ENCODE measurements at regions not wholly inside any gene's neighbourhood (a gene's known extent, or its start where the extent isn't known, plus 50 kb on each side); places are given as distances from the start of the nearest gene placed in this dataset.

DNA sequence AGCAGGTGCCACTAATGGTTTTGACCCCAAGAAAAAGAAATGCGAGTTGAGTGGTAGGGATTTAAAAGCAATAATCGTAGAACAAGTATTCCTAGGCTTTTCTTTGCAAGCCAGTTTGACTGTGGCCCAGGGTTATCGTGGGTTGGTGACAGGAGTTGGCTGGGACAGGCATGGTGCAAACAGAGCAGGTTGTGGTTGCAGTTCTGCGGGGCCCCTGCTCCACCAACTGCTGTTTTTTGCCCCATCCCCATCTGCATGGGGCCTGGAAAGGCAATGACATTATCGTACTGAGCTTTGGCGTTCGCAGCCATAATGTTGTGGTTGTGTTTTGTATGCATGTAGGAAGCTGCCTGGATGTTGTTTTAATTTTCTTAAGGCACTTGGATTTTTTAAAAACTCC lies 274.0 kb downstream of the TSN start:
- no peak for DNase-seq (ENCODE audit: low read depth in 1 of 2, low spot score in 1 of 2)
- Histone ChIP-seq H3K4me1 (ENCODE audit: low read depth) (no peaks in the 10 kb centered on the region), H3K9me3 (ENCODE audit: low read depth) (no peaks in the 10 kb centered on the region), H3K36me3 (no peaks in the 10 kb centered on the region), H3K27me3 (no peaks in the 10 kb centered on the region), H3K4me3 (no peak overlapping the region), H3K27ac (no peak overlapping the region)
- TF ChIP-seq, protein P1, sequence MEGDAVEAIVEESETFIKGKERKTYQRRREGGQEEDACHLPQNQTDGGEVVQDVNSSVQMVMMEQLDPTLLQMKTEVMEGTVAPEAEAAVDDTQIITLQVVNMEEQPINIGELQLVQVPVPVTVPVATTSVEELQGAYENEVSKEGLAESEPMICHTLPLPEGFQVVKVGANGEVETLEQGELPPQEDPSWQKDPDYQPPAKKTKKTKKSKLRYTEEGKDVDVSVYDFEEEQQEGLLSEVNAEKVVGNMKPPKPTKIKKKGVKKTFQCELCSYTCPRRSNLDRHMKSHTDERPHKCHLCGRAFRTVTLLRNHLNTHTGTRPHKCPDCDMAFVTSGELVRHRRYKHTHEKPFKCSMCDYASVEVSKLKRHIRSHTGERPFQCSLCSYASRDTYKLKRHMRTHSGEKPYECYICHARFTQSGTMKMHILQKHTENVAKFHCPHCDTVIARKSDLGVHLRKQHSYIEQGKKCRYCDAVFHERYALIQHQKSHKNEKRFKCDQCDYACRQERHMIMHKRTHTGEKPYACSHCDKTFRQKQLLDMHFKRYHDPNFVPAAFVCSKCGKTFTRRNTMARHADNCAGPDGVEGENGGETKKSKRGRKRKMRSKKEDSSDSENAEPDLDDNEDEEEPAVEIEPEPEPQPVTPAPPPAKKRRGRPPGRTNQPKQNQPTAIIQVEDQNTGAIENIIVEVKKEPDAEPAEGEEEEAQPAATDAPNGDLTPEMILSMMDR (IDR thresholded peaks at IDR 0.05; ENCODE audit: low read depth, low read length), result no peak

DNA sequence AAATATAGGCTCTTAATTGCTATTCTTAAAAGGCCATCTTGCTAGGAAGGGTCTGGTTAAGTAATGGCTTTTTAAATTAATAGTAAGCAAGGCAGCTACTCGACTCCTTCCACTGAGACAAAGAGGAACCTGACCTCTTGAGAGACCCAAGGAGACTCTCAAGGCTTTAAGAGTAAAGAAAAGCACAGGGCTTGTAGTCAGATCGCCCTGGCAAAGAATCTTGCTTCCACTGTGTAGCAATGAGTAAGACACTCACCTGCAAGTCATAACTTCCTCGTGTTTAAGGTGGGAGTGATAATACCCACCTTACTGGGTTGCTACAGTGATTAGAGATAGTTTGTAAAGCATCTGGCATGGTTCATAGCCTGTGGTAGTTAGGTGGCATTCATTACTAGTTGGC lies 274.5 kb downstream of the TSN start:
- peaks cover 5% of the 10 kb centered on the region for H3K4me1 ChIP-seq (ENCODE audit: low read depth)
- H3K9me3 ChIP-seq (ENCODE audit: low read depth), result no peaks in the 10 kb centered on the region
- no peak for DNase-seq (ENCODE audit: low read depth in 1 of 2, low spot score in 1 of 2)
- TF ChIP-seq, protein P1 (IDR thresholded peaks at IDR 0.05; ENCODE audit: low read depth, low read length), result no peak
- no peak overlapping the region for H3K27ac ChIP-seq
- no peaks in the 10 kb centered on the region for H3K36me3 ChIP-seq
- no peak overlapping the region for H3K4me3 ChIP-seq
- no peaks in the 10 kb centered on the region for H3K27me3 ChIP-seq

DNA sequence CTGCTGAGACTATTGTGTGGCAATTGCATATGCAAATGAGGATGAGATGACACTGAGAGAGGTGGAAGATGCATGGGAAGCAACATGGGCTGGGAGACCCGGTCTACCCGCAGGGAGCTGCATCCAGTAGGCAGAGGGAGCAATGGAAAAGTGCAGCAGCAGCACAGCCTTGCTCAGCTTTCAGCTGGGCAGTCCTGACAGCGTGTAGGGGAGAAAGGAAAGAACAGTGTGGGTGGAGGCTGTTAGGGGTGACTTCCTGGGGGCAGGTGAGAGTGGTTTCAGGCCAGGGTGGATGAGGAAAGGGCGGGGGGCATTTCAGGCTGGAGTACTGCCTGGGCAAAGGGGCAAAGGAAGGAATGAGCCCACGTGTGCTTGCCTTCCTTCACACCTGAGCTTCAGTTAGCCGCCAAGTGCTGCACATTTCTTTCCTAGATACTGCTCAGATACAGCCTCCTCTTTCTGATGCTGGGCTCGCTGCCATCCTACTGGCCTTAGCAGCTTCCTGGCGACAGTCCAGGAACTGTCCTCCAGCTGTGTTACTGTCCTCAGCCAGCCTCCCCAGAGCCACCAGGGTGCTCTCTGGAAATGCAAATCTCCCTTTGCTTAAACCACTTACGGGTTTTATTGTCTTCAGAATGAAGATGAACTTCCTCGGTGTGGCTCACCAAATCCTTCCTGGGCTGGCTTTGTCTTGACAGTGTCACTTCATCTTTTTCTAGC lies 276.3 kb downstream of the TSN start:
- Histone ChIP-seq H3K36me3 (no peaks in the 10 kb centered on the region), H3K27me3 (no peaks in the 10 kb centered on the region), H3K4me3 (no peak overlapping the region), H3K4me1 (ENCODE audit: low read depth) (peaks cover 7% of the 10 kb centered on the region), H3K9me3 (ENCODE audit: low read depth) (no peaks in the 10 kb centered on the region), H3K27ac (no peak overlapping the region)
- peak in 1 of 2 donors; percentile 55 for DNase-seq (ENCODE audit: low read depth in 1 of 2, low spot score in 1 of 2)
- TF ChIP-seq, protein P1 (IDR thresholded peaks at IDR 0.05; ENCODE audit: low read depth, low read length), result no peak

DNA sequence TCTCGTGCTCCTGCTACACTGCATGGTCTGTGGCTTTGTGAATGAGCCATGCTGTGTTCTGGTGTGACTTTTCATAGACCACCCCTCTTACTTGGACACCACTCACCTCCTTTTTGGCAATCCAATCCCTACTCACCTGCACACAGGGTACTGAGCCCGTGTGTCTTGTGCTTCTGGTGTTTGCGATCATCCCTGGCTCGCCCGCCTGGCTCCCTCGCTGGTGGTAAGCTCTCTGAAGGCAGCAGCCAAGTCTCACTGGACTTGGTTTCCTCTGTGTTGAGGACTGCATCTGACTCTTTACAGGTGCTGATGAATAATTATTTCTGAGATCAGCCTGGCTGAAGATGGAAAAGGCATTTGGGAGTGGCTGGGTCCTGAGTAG lies 276.8 kb downstream of the TSN start:
- Histone ChIP-seq H3K36me3 (no peaks in the 10 kb centered on the region), H3K27me3 (no peaks in the 10 kb centered on the region), H3K4me1 (ENCODE audit: low read depth) (peaks cover 7% of the 10 kb centered on the region), H3K4me3 (no peak overlapping the region), H3K27ac (no peak overlapping the region), H3K9me3 (ENCODE audit: low read depth) (no peaks in the 10 kb centered on the region)
- TF ChIP-seq, protein P1 (IDR thresholded peaks at IDR 0.05; ENCODE audit: low read depth, low read length), result no peak
- no peak for DNase-seq (ENCODE audit: low read depth in 1 of 2, low spot score in 1 of 2)

DNA sequence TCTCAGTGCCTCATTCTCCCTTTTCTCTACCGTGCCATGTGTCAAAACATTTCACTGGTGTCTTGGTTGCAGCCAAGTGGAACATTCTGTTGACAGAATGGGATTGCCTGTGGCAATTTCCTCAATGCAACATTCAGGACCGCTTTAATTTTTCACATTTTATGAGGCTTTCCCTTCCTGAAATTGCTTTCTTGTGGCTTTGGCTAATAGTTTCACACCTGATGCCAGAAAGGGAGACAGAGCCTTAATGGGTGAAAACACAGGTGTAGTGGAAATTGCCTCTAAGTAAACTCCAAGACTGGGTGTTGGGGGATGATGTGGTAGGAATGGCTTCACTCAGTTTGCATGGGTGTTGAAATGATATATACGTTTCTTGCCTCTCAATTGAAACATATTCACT lies 278.3 kb downstream of the TSN start:
- no peak for DNase-seq (ENCODE audit: low read depth in 1 of 2, low spot score in 1 of 2)
- TF ChIP-seq, protein P1 (IDR thresholded peaks at IDR 0.05; ENCODE audit: low read depth, low read length), result no peak
- no peaks in the 10 kb centered on the region for H3K36me3 ChIP-seq

More for the DNA sequence above, 278.3 kb downstream of the TSN start:
- Histone ChIP-seq H3K27me3 (no peaks in the 10 kb centered on the region), H3K27ac (no peak overlapping the region), H3K9me3 (ENCODE audit: low read depth) (no peaks in the 10 kb centered on the region), H3K4me3 (no peak overlapping the region), H3K4me1 (ENCODE audit: low read depth) (peaks cover 7% of the 10 kb centered on the region)
